ENCODE measurements at regions not wholly inside any gene's neighbourhood (a gene's known extent, or its start where the extent isn't known, plus 50 kb on each side); places are given as distances from the start of the nearest gene placed in this dataset.
"Not testable (repeated sequence)": the region's sequence is repeated elsewhere in the genome, so short reads cannot be mapped to it uniquely, and the experiment has no call there.

- no peak for DNase-seq (ENCODE audit: low read depth, low spot score)
Measured at GRCh38 chr11:24171869-24172268, 325.0 kb upstream of the LUZP2 start.

GRCh38 chr11:24181395-24182047, 315.3 kb upstream of the LUZP2 start:
- H3K27ac ChIP-seq = no peak overlapping the region
- DNase-seq (ENCODE audit: low read depth, low spot score) = no peak

More at GRCh38 chr11:24171869-24172268, 325.0 kb upstream of the LUZP2 start:
- H3K27ac ChIP-seq = no peak overlapping the region

DNA sequence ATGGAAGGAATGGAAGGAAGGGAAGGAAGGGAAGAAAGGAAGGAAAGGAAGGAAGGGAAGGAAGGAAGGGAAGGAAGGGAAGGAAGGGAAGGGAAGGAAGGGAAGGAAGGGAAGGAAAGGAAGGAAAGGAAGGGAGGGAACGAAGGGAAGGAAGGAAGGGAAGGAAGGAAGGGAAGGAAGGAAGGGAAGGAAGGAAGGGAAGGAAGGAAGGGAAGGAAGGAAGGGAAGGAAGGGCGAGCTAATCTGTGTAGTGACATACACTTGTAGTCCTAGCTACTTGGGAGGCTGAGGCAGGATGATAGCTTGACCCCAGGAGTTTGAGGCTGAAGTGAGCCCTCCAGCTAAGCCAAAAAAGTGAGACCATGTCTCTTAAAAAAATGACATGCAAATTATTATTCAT, 311.3 kb upstream of the LUZP2 start:
- not testable (repeated sequence) for H3K27ac ChIP-seq; DNase-seq (ENCODE audit: low read depth, low spot score)

DNA sequence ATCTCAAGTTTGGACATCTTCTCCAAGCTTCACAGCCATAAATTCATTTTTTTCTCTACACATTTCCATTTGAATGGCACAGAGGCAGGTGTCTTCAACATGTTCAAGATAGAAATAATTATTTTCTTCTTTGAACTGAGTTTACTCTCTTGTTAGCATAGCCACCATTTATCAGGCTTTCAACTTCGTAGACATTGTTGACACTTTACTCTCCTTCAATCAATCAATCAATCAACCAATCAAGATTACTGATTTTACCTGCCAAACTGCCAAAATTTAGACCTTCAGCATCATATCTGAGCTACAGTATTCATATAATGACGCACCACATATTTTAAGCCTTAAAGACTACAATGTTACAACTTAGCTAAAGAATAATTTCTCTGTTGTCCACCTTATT, 300.1 kb upstream of the LUZP2 start:
- H3K27ac ChIP-seq = no peak overlapping the region

DNA sequence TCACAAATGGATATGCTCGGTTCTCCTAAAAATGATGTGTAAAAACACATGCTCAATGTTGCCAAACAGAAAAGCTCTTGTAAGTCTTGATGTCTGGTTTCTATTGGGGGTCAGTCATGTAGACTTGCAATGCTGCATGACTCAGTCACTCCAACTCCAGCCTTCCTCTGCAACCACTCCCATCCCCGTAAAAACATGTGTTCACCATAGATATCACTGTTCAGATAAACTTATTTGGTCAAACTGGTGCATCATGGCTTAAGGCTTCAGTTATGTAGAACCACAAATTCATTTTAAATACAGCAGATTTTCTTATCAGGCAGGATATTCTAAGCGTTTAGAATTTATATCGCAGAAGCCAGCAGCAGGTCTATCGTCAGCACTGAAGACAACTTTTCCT, 298.4 kb upstream of the LUZP2 start:
- no peak overlapping the region for H3K27ac ChIP-seq
- no peak for DNase-seq (ENCODE audit: low read depth, low spot score)

More for the DNA sequence above, 300.1 kb upstream of the LUZP2 start:
- DNase-seq (ENCODE audit: low read depth, low spot score) = no peak

DNA sequence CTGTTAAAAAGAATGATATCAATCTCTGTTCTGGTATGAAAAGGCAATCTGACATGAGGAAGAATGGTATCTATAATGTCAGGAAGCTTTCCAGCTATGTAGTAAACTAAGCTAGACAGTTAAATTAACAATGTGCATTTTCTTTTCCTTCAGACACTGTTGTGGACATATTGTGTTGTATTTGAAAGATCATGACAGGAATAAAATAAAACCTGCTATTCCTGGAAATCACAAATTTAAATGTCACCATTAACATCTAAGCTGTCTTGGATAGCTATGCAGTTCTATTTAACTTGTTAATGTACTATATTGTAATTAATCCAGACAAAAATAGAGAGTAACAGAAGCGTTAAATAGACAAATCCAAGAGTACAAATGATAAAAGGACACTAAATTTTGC, 297.4 kb upstream of the LUZP2 start:
- no peak overlapping the region for H3K27ac ChIP-seq
- DNase-seq (ENCODE audit: low read depth, low spot score) = no peak

DNA sequence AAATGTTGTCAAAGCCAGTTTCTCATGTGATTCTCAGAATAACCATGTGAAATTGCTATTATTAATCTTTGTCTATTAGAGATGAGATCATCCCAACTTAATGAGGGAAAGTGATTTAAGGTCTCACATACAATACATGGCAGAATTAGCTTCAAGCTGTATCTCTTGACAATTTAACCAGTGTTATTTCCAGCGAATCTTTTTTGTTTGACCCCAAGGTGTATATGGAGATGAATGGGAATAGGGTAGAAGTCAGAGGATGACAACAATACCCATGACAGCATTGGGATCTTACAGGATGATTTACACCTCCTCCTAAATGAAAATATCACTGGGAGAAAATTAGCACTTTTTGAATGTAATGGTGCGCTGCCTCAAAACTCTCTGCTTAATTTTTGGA, 290.8 kb upstream of the LUZP2 start:
- no peak overlapping the region for H3K27ac ChIP-seq
- no peak for DNase-seq (ENCODE audit: low read depth, low spot score)

GRCh38 chr11:24206511-24206910, 290.3 kb upstream of the LUZP2 start:
- DNase-seq (ENCODE audit: low read depth, low spot score) = no peak
- no peak overlapping the region for H3K27ac ChIP-seq

GRCh38 chr11:24216488-24216887, 280.4 kb upstream of the LUZP2 start:
- H3K27ac ChIP-seq = no peak overlapping the region

DNA sequence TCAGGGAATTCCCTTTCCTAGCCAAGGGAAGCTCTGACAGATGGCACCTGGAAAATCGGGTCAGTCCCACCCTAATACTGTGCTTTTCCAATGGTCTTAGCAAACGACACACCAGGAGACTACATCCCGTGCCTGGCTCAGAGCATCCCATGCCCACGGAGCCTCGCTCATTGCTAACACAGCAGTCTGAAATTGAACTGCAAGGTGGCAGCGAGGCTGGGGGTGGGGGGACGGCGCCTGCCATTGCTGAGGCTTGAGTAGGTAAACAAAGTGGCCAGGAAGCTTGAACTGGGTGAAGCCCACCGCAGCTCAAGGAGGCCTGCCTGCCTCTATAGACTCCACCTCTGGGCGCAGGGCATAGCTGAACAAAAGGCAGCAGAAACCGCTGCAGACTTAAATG, 279.5 kb upstream of the LUZP2 start:
- not testable (repeated sequence) for DNase-seq (ENCODE audit: low read depth, low spot score); H3K27ac ChIP-seq

More at GRCh38 chr11:24216488-24216887, 280.4 kb upstream of the LUZP2 start:
- no peak for DNase-seq (ENCODE audit: low read depth, low spot score)

DNA sequence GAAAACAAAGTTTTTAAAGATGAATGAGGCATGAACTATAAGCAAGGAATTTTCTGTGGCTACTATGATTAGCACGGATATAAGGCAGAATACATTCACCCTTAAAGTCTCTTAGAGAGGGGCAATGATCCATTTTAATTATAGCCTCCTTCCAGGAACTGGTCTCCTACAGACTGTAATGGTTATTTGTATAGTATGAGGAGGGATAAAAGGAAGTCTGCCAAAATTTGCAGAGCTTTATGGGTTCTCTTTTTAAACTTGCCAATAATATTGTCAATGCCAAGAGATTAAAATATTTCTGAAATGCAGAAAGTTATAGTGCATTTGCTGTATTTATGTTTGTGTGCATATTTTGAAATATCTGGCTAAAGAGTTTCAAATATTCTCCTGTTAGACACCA, 271.4 kb upstream of the LUZP2 start:
- no peak overlapping the region for H3K27ac ChIP-seq
- DNase-seq (ENCODE audit: low read depth, low spot score) = no peak

DNA sequence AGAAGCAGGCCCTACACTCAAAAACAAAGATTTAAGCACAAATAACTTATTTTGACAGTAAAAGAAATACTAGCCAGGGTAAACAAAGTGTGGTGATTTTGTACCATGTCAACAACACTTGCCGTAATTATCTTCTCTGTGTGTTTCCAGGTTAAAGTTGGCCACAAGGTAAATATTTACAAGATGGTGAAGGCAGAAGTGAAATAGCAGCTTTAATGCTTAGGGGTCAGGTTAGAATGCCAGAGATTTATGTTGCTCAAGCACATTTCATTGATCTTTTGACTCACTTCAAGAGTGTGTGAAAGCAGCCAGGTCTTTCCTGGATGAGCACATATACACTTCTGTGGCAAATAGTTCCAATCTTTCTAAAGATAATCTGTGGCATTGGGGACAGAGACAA, 270.2 kb upstream of the LUZP2 start:
- no peak overlapping the region for H3K27ac ChIP-seq
- DNase-seq (ENCODE audit: low read depth, low spot score) = no peak

DNA sequence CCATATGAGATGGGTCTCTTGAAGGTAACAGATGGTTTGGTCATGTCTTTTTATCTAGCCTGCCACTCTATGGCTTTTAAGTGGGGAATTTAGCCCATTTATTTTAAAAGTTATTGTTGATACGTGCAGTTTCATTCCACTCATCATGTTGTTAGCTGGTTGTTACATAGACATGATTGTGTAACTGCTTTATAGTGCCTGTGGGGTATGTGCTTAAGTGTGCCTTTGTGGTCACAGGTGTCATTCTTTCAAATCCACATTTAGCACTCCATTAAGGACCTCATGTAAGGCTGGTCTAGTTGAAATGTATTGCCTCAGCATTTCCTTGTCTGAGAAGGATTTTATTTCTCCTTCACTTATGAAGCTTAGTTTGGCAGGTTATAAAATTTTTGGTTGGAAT, 263.8 kb upstream of the LUZP2 start:
- H3K27ac ChIP-seq = no peak overlapping the region
- DNase-seq (ENCODE audit: low read depth, low spot score) = no peak

GRCh38 chr11:24234822-24235508, 261.9 kb upstream of the LUZP2 start:
- H3K27ac ChIP-seq = no peak overlapping the region
- no peak for DNase-seq (ENCODE audit: low read depth, low spot score)

DNA sequence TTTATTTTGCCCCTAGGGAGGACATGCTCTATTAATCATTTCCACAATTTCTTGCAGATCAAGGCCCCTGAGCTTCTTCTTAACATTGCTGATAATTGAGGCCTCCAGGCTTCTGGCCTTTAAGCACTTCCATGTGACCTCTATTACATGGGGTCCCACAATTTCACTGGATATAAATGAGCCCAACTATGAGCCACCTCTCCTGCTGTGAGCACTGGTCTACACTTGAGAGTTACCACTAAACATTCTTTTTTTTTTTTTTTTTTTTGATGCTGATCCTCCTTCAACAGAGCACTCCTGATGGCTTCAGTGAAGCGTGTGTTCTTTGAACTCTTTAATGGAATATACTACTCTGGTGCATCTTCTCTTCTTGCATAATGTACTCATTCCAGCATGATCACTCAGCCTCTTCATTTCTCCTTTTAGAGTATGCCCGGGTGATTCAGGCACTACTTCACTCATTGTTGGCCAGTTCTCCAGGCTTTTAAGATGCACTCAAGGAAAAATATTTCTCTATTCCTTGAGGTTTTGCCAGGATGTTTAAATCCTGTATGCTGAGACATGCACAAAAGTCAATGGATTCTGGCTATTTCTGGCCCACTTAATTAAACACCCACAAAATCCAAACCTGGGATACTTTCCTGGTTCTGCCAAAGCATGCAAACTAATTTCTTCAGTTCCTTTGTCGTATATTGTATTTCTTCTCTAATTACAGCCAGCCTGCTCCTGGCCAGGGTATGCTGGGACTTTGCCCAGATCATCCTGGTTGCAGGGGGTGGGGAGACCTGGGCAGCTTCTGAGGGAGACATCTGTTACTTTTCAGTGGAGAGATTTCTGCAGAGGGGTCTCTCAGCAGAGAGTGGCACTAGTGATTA, 257.8 kb upstream of the LUZP2 start:
- DNase-seq (ENCODE audit: low read depth, low spot score) = no peak
- no peak overlapping the region for H3K27ac ChIP-seq

- DNase-seq (ENCODE audit: low read depth, low spot score) = no peak
- H3K27ac ChIP-seq = no peak overlapping the region
Measured at GRCh38 chr11:24239930-24240329, 256.9 kb upstream of the LUZP2 start.

GRCh38 chr11:24240496-24241175, 256.2 kb upstream of the LUZP2 start:
- no peak overlapping the region for H3K27ac ChIP-seq

DNA sequence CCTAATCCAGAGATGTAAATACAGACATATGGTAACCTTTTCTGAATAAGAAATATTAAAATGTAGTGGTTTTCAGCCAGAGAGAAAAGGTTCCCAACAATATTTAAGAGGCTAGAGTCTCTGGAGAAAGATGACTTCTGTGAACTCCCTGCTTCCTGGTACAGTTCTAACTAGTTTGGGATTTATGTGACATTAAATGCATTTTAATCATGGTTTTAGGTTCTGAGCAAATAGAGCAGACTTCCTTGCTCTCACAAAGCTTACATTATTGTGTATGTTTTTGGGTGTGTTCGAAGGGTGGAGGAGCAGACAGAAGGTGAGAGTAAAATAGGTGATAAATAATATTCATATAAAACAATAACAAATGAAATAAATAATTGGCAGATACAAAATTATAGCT, 250.1 kb upstream of the LUZP2 start:
- no peak for DNase-seq (ENCODE audit: low read depth, low spot score)
- no peak overlapping the region for H3K27ac ChIP-seq

More at GRCh38 chr11:24240496-24241175, 256.2 kb upstream of the LUZP2 start:
- no peak for DNase-seq (ENCODE audit: low read depth, low spot score)

DNA sequence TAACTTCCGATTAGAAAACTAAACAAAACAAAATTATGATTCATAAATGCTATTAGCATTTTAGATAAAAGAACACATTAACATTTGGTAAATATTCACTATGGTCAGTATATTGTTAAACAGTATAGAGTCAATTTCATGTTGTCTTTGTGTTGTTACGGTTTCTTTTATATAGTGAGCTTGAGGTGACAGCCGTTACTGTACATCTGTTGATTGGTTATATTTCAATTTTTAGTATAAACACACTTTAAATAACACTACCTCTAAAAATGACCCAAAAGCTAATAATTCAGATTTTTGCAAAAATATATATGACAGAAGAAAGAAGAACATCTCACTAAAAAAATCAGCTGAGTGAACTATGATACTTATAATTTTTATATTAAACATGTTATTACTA, 249.0 kb upstream of the LUZP2 start:
- DNase-seq (ENCODE audit: low read depth, low spot score) = no peak
- no peak overlapping the region for H3K27ac ChIP-seq

DNA sequence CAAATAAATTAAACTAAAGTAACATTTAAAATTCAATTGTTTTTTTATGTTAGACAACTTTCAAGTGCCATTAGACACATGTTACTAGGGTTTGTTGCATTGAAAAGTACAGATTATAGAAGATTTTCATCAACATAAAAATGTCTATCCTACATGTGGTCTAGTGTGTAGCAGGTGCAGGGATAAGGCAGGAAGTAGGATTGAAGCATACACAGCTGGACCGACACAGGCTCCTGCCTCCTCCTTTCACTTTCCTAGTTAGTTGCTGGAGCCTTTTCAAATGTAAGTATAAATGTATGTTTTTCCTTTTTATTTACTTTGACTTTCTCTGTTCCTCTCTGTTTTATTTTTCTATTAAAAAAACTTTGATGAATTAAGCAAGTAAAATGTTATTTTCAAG, 246.9 kb upstream of the LUZP2 start:
- no peak overlapping the region for H3K27ac ChIP-seq
- no peak for DNase-seq (ENCODE audit: low read depth, low spot score)

Measured in epithelial cell of prostate (primary cell).